Type B pancreatic cell (in vitro differentiated cells): ENCODE measurements at regions not wholly inside any gene's neighbourhood (a gene's known extent, or its start where the extent isn't known, plus 50 kb on each side); places are given as distances from the start of the nearest gene placed in this dataset.

ENCODE experiments used
- DNase-seq: peaks from one replicate; pipeline ENCODE4 v3.0.0; 2021; ENCODE audit warnings: mixed read lengths; ENCODE audit not compliant: unreplicated experiment; ENCODE audit errors: extremely low spot score
- H3K27ac Mint-ChIP-seq: 2 replicates; pipeline ENCODE4 v1.8.0; 2021; ENCODE audit warnings: mild to moderate bottlenecking, mixed read lengths
- H3K27me3 Mint-ChIP-seq: 2 replicates; pipeline ENCODE4 v1.8.0; 2021; ENCODE audit warnings: mixed read lengths
- H3K36me3 Mint-ChIP-seq: 2 replicates; pipeline ENCODE4 v1.8.0; 2021; ENCODE audit warnings: mixed read lengths
- H3K4me1 Mint-ChIP-seq: one replicate; pipeline ENCODE4 v1.8.0; 2021; ENCODE audit warnings: mixed read lengths; ENCODE audit not compliant: unreplicated experiment
- H3K4me3 Mint-ChIP-seq: 2 replicates; pipeline ENCODE4 v1.8.0; 2021; ENCODE audit warnings: mild to moderate bottlenecking, mixed read lengths
- H3K9me3 Mint-ChIP-seq: 2 replicates; pipeline ENCODE4 v1.8.0; 2021; ENCODE audit warnings: mixed read lengths
- CTCF ChIP-seq: fragments of 200-600 bp; sonication (generic); conservative IDR thresholded peaks from 2 replicates; pipeline ENCODE4 v1.5.0; 2021; ENCODE audit warnings: antibody characterized with exemption, mild to moderate bottlenecking

- H3K27ac Mint-ChIP-seq, result no peak overlapping the region
Observed at GRCh38 chr3:171965067-171965712, 74.2 kb upstream of the FNDC3B start.

GRCh38 chr3:171966533-171967136, 72.7 kb upstream of the FNDC3B start:
- peak overlapping the region; percentile 24 for H3K27ac Mint-ChIP-seq
- TF ChIP-seq CTCF, result no peak
- H3K4me3 Mint-ChIP-seq, result no peak overlapping the region

More at GRCh38 chr3:171965067-171965712, 74.2 kb upstream of the FNDC3B start:
- Mint-ChIP-seq H3K4me3 (no peak overlapping the region), H3K36me3 (no peaks in the 10 kb centered on the region), H3K4me1 (peaks cover 21% of the 10 kb centered on the region), H3K9me3 (peaks cover 10% of the 10 kb centered on the region), H3K27me3 (no peaks in the 10 kb centered on the region)
- no peak for DNase-seq
- no peak for TF ChIP-seq CTCF

GRCh38 chr3:171967137-171967783, 72.1 kb upstream of the FNDC3B start:
- Mint-ChIP-seq H3K9me3 (peaks cover 10% of the 10 kb centered on the region), H3K4me1 (peaks cover 20% of the 10 kb centered on the region), H3K27me3 (no peaks in the 10 kb centered on the region), H3K36me3 (no peaks in the 10 kb centered on the region), H3K27ac (no peak overlapping the region), H3K4me3 (no peak overlapping the region)
- no peak for TF ChIP-seq CTCF
- DNase-seq, result no peak

More at GRCh38 chr3:171966533-171967136, 72.7 kb upstream of the FNDC3B start:
- Mint-ChIP-seq H3K4me1 (peaks cover 20% of the 10 kb centered on the region), H3K27me3 (no peaks in the 10 kb centered on the region), H3K9me3 (peaks cover 10% of the 10 kb centered on the region), H3K36me3 (no peaks in the 10 kb centered on the region)
- no peak for DNase-seq

- peaks cover 20% of the 10 kb centered on the region for H3K4me1 Mint-ChIP-seq
- H3K27ac Mint-ChIP-seq, result no peak overlapping the region
- no peaks in the 10 kb centered on the region for H3K27me3 Mint-ChIP-seq
Observed at GRCh38 chr3:171967932-171968678, 71.3 kb upstream of the FNDC3B start.

More at GRCh38 chr3:171967932-171968678, 71.3 kb upstream of the FNDC3B start:
- Mint-ChIP-seq H3K36me3 (no peaks in the 10 kb centered on the region), H3K4me3 (no peak overlapping the region), H3K9me3 (peaks cover 5% of the 10 kb centered on the region)
- no peak for DNase-seq
- no peak for TF ChIP-seq CTCF
